NCI-H526 (cell line): ENCODE measurements at regions not wholly inside any gene's neighbourhood (a gene's known extent, or its start where the extent isn't known, plus 50 kb on each side); places are given as distances from the start of the nearest gene placed in this dataset.
A peak's percentile ranks its signal among the peaks of the same experiment; 100 is the strongest.
"Not testable (repeated sequence)": the region's sequence is repeated elsewhere in the genome, so short reads cannot be mapped to it uniquely, and the experiment has no call there.

Experiments used
- DNase-seq, 2 experiments: peaks; one replicate each; lab custom pipeline; 2025; lab: John Stamatoyannopoulos, UW

- DNase-seq, result no peak
Measured at GRCh38 chr9:78671785-78672184, 374.9 kb downstream of the PSAT1 start.

GRCh38 chr9:78674874-78675273 lies 377.9 kb downstream of the PSAT1 start:
- DNase-seq, result no peak

GRCh38 chr9:78676009-78676408 lies 379.1 kb downstream of the PSAT1 start:
- no peak for DNase-seq

GRCh38 chr9:78676623-78677022 lies 379.7 kb downstream of the PSAT1 start:
- no peak for DNase-seq

- DNase-seq, result no peak
Measured at GRCh38 chr9:78677326-78677725, 380.4 kb downstream of the PSAT1 start.

- DNase-seq, result no peak
Measured at GRCh38 chr9:78678877-78679276, 382.0 kb downstream of the PSAT1 start.

GRCh38 chr9:78680196-78680595 lies 383.3 kb downstream of the PSAT1 start:
- DNase-seq, result no peak

- no peak for DNase-seq
Measured at GRCh38 chr9:78682216-78682615, 385.3 kb downstream of the PSAT1 start.

- DNase-seq, result no peak
Measured at GRCh38 chr9:78685471-78685870, 388.5 kb downstream of the PSAT1 start.

GRCh38 chr9:78688796-78689195 lies 391.9 kb downstream of the PSAT1 start:
- DNase-seq, result no peak

- no peak for DNase-seq
Measured at GRCh38 chr9:78691542-78691941, 394.6 kb downstream of the PSAT1 start.

- DNase-seq, result no peak
Measured at GRCh38 chr9:78692871-78693270, 395.9 kb downstream of the PSAT1 start.

- DNase-seq, result no peak
Measured at GRCh38 chr9:78694974-78695373, 398.0 kb downstream of the PSAT1 start.

GRCh38 chr9:78695519-78695918 lies 398.6 kb downstream of the PSAT1 start:
- no peak for DNase-seq

- DNase-seq, result no peak
Measured at GRCh38 chr9:78697618-78698017, 400.7 kb downstream of the PSAT1 start.

- DNase-seq, result no peak
Measured at GRCh38 chr9:78698371-78698770, 401.4 kb downstream of the PSAT1 start.

GRCh38 chr9:78699217-78699616 lies 402.3 kb downstream of the PSAT1 start:
- not testable (repeated sequence) for DNase-seq

- peak in 1 of 2 experiments; percentile 22 for DNase-seq
Measured at GRCh38 chr9:78704153-78704552, 407.2 kb downstream of the PSAT1 start.

- no peak for DNase-seq
Measured at GRCh38 chr9:78707080-78707479, 410.2 kb downstream of the PSAT1 start.

- no peak for DNase-seq
Measured at GRCh38 chr9:78707481-78707991, 410.6 kb downstream of the PSAT1 start.

- no peak for DNase-seq
Measured at GRCh38 chr9:78712903-78713613, 416.1 kb downstream of the PSAT1 start.

- DNase-seq, result no peak
Measured at GRCh38 chr9:78713614-78714405, 416.9 kb downstream of the PSAT1 start.

- DNase-seq, result no peak
Measured at GRCh38 chr9:78714576-78714975, 417.7 kb downstream of the PSAT1 start.
